ENCODE measurements at regions not wholly inside any gene's neighbourhood (a gene's known extent, or its start where the extent isn't known, plus 50 kb on each side); places are given as distances from the start of the nearest gene placed in this dataset.

- TF ChIP-seq POLR2A (IDR thresholded peaks at IDR 0.05; ENCODE audit: low read length) (no peak), RCOR1 (IDR thresholded peaks at IDR 0.05; ENCODE audit: low read depth, low read length) (no peak), RAD21 (conservative IDR thresholded peaks at IDR 0.05 in 1 of 2, IDR thresholded peaks at IDR 0.05 in 1 of 2) (no peak), CTCF (IDR thresholded peaks at IDR 0.05) (no peak), JUNB (IDR thresholded peaks at IDR 0.05) (no peak), RFX5 (IDR thresholded peaks at IDR 0.05) (no peak), MAZ (IDR thresholded peaks at IDR 0.05; ENCODE audit: borderline replicate concordance, low read depth, low read length) (no peak), POLR2AphosphoS2 (conservative IDR thresholded peaks at IDR 0.05; ENCODE audit: low read length) (no peak)
These were observed 304.4 kb downstream of the DHX15 start for GRCh38 chr4:24279911-24280375.

All from A549 (cell line).